ENCODE measurements at regions not wholly inside any gene's neighbourhood (a gene's known extent, or its start where the extent isn't known, plus 50 kb on each side); places are given as distances from the start of the nearest gene placed in this dataset.

GRCh38 chr1:48164571-48164970, 57.9 kb upstream of the SLC5A9 start:
- TF ChIP-seq CTCF (IDR thresholded peaks at IDR 0.05; ENCODE audit: extremely low read depth, missing control alignments), result no peak
- no peak for DNase-seq (ENCODE audit: low spot score)

GRCh38 chr1:48160486-48161132, 61.9 kb upstream of the SLC5A9 start:
- no peak for DNase-seq (ENCODE audit: low spot score)
- TF ChIP-seq CTCF (IDR thresholded peaks at IDR 0.05; ENCODE audit: extremely low read depth, missing control alignments), result no peak

GRCh38 chr1:48139275-48139674, 83.2 kb upstream of the SLC5A9 start:
- TF ChIP-seq CTCF (IDR thresholded peaks at IDR 0.05; ENCODE audit: extremely low read depth, missing control alignments), result no peak
- no peak for DNase-seq (ENCODE audit: low spot score)

- TF ChIP-seq CTCF (IDR thresholded peaks at IDR 0.05; ENCODE audit: extremely low read depth, missing control alignments), result no peak
- DNase-seq (ENCODE audit: low spot score), result no peak
Measured at GRCh38 chr1:48127735-48128685, 94.5 kb upstream of the SLC5A9 start.

- no peak for DNase-seq (ENCODE audit: low spot score)
- no peak for TF ChIP-seq CTCF (IDR thresholded peaks at IDR 0.05; ENCODE audit: extremely low read depth, missing control alignments)
Measured at GRCh38 chr1:48123647-48124046, 98.9 kb upstream of the SLC5A9 start.

GRCh38 chr1:48121955-48122354, 100.6 kb upstream of the SLC5A9 start:
- no peak for TF ChIP-seq CTCF (IDR thresholded peaks at IDR 0.05; ENCODE audit: extremely low read depth, missing control alignments)
- no peak for DNase-seq (ENCODE audit: low spot score)

- no peak for TF ChIP-seq CTCF (IDR thresholded peaks at IDR 0.05; ENCODE audit: extremely low read depth, missing control alignments)
- DNase-seq (ENCODE audit: low spot score), result no peak
Measured at GRCh38 chr1:48120621-48121020, 101.9 kb upstream of the SLC5A9 start.
